Activated T-helper 1 cell treated with Interleukin-2 at 50 U/mL for 16 hours (primary cell): ENCODE measurements at regions not wholly inside any gene's neighbourhood (a gene's known extent, or its start where the extent isn't known, plus 50 kb on each side); places are given as distances from the start of the nearest gene placed in this dataset.

ENCODE experiments used
- DNase-seq: peaks from one replicate; pipeline ENCODE4 v3.0.0-alpha.2; 2020; ENCODE audit warnings: low read depth

- DNase-seq: no peak
These were observed 73.0 kb upstream of the ADAD1 start for GRCh38 chr4:122305853-122306252.

DNA sequence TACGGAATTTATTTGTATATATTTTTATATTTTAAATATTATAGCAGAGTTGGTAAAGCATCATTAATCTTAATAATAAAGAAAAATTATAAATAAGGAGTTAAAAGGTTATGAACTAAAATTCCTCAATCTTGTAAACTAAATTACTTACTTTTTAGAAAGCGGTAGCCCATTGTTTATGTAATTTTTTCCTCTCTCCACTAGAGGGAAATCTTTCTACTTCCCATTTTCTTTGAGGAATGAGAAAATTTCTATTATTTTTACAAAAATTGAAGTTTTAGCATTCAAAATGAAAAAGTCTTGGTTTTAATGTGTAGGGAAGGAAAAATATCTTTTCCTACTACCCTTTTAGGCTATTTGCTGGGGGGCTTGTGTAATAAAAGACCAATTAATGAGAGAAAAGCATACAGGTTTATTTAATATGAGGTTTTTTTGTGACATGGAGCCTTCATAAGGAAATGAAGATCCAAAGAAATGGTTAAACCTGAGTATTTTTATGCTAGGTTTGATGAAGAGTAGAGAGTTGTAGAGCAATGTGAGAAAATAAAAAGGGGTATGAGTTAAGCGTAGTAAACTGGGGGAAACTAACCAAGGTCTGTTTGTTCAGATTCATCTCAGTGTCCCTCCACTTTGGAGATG is 68.7 kb upstream of the ADAD1 start:
- DNase-seq: no peak

DNA sequence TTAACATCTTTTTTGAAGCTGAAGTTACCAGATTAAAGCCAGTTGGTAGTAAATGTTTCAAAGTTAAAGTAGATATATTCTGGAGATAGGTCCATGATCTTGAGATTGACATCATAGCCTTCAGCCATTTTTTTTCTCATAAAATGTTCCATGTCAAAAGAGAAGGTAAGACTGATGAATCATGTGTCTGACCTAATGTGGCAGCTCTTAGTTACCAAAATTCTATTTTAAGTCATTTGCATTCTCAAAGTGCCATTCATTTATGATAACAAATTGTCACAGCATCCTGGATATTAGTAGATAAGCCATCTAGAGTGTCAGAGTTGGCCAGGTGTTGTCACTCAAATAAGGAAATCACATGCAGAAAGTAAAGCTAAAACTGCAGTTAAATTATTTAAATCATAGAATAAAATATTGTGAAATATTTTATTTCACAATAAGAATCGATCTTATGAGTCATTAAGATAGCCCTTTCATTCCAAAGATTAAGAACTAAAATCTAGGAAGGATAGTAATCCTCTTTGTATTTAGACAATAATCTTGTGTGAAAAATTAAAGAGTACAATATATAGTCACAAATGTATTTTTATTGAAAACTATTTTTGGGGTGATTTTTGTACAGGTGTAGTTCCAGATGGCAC is 65.7 kb upstream of the ADAD1 start:
- no peak for DNase-seq

GRCh38 chr4:122326908-122327307 is 51.9 kb upstream of the ADAD1 start:
- DNase-seq: no peak

DNA sequence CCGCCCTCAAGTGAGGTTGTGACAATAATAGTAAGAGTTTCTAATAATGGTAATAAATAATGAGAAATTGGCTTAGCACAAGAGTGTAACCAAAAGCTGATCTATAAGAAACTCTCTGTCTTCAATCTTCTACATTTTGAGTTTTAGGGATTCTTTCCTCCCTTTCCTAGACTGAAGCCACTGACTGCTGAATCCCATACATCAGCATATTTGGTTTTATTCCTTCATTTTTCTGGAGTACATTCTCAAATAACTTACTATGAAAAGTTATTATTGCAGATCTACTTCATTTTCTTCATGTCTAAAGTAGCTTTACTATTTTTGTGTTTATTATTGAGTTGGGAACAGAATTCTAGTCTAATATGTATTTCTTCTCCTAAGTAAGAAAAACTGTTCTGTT is 49.9 kb upstream of the ADAD1 start:
- no peak for DNase-seq
